Panc1 (cell line): ENCODE measurements at regions not wholly inside any gene's neighbourhood (a gene's known extent, or its start where the extent isn't known, plus 50 kb on each side); places are given as distances from the start of the nearest gene placed in this dataset.

ENCODE experiments used
- ATAC-seq: fragments of 200-7000 bp; cut with Tn5 transposase; 2 replicates; pipeline ENCODE4 v1.9.1; 2020; ENCODE audit warnings: mild to moderate bottlenecking, moderate library complexity
- BruUV-seq: library from RNA; stranded (reverse); fragments of 400-500 nt; replicated peaks from 2 replicates; lab custom pipeline; 2021; lab: Mats Ljungman, UMichigan
- CTCF ChIA-PET: fragments of 300-600 bp; sonication (Branson Sonifier 250); formaldehyde crosslinking; loops from one replicate; lab custom pipeline; 2022; ENCODE audit warnings: antibody characterized with exemption; lab: Charles Lee
- POLR2A ChIA-PET: fragments of 300-600 bp; sonication (Branson Sonifier 250); formaldehyde crosslinking; loops from one replicate; lab custom pipeline; 2022; ENCODE audit warnings: antibody characterized with exemption; lab: Charles Lee
- DNase-seq: peaks from one replicate; pipeline ENCODE4 v3.0.0-alpha.2; 2010; ENCODE audit warnings: low read depth, low spot score
- H3K27ac ChIP-seq: 2 replicates; pipeline ENCODE4 v1.5.1; 2011; ENCODE audit warnings: mild to moderate bottlenecking, low read length, inconsistent platforms
- H3K27me3 ChIP-seq: fragments of 200-500 bp; sonication (Bioruptor generic); 2 replicates; pipeline ENCODE4 v1.6.0; 2014; ENCODE audit warnings: low read length, inconsistent platforms; ENCODE audit not compliant: control insufficient read depth, insufficient read depth
- H3K36me3 ChIP-seq: fragments of 200-500 bp; sonication (Bioruptor generic); 2 replicates; pipeline ENCODE4 v1.5.1; 2014; ENCODE audit warnings: inconsistent platforms, mild to moderate bottlenecking, low read length, moderate library complexity; ENCODE audit not compliant: control insufficient read depth, insufficient read depth
- H3K4me1 ChIP-seq: 2 replicates; pipeline ENCODE4 v1.5.1; 2011; ENCODE audit warnings: inconsistent platforms, mild to moderate bottlenecking, low read length, moderate library complexity; ENCODE audit not compliant: control insufficient read depth, insufficient read depth
- H3K4me3 ChIP-seq, 2 experiments: 2 replicates each; pipeline ENCODE4 v1.5.1; 2011 to 2012; ENCODE audit warnings: low read depth in 2 of 2, low read length in 2 of 2, mild to moderate bottlenecking in 2 of 2, inconsistent platforms in 1 of 2, moderate library complexity in 1 of 2
- H3K9me3 ChIP-seq: fragments of 200-500 bp; sonication (Bioruptor generic); 2 replicates; pipeline ENCODE4 v1.5.1; 2014; ENCODE audit warnings: low read depth, mild to moderate bottlenecking, inconsistent platforms, low read length, moderate library complexity; ENCODE audit not compliant: control insufficient read depth, insufficient read depth
- POLR2AphosphoS5 ChIP-seq: IDR thresholded peaks from 2 replicates; pipeline ENCODE4 v1.6.1; 2012; ENCODE audit warnings: mild to moderate bottlenecking, low read depth, low read length, moderate library complexity
- REST ChIP-seq, 2 experiments: IDR thresholded peaks; 2 replicates each; pipeline ENCODE4 v1.6.1; 2011 to 2012; ENCODE audit warnings: low read depth in 2 of 2, control low read depth in 1 of 2, low read length in 1 of 2, mild to moderate bottlenecking in 1 of 2, moderate library complexity in 1 of 2; ENCODE audit not compliant: insufficient read depth in 1 of 2
- SIN3A ChIP-seq: IDR thresholded peaks from 2 replicates; pipeline ENCODE4 v1.6.1; 2012; ENCODE audit warnings: low read depth, mild to moderate bottlenecking, low read length, moderate library complexity, borderline replicate concordance; ENCODE audit not compliant: insufficient read depth
- TCF7L2 ChIP-seq: IDR thresholded peaks from 2 replicates; pipeline ENCODE4 v1.6.1; 2011; ENCODE audit warnings: mild to moderate bottlenecking, low read depth, low read length, inconsistent platforms
- in situ Hi-C: cut with HindIII; loops from 2 replicates; pipeline ENCODE4 v1.10.0; 2016; ENCODE audit warnings: low sequenced_read_pairs, low pct_unique_long_range_greater_than_20kb
- intact Hi-C: fragments of 100-400 bp; cut with micrococcal nuclease; formaldehyde crosslinking; loops from one replicate; pipeline ENCODE4 v1.10.0; 2022; ENCODE audit not compliant: unreplicated experiment
- TF ChIP-seq, protein P1 (sequence below): fragments of 450-650 bp; IDR thresholded peaks from 2 replicates; pipeline ENCODE4 v1.5.1; 2017; ENCODE audit warnings: mild to moderate bottlenecking

DNA sequence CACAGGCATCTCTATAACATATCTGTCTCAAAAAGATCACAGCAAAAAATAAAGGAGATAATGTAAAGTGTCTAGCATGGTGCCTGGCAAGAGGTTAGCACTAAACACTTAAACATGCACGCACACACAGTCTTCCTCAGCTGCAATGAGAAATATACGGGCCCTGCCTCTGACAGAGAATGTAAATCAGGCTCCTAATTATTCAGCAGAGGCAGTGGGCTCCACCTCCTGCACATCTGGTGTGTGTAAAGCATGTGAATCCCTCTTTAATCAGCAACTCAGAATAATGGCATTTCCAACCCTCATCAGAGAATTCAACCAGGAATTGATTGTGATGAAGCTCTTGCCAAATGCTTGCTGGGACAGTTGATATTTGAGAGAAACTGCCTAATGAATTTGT, 85.6 kb upstream of the KCNA3 start:
- intact Hi-C loops = no loop called here
- ATAC-seq (no peak), DNase-seq (no peak)
- Histone ChIP-seq H3K4me1 (no peaks in the 10 kb centered on the region), H3K27me3 (peaks cover 2% of the 10 kb centered on the region), H3K27ac (no peak overlapping the region), H3K9me3 (no peaks in the 10 kb centered on the region), H3K36me3 (no peaks in the 10 kb centered on the region), H3K4me3 (no peak overlapping the region)
- ChIA-PET CTCF (no interaction called here), POLR2A (no interaction called here)
- TF ChIP-seq TCF7L2 (no peak), REST (IDR thresholded peaks at IDR 0.05; ENCODE audit: insufficient read depth in 1 of 2, low read depth in 2 of 2, low read length in 1 of 2) (no peak)
- TF ChIP-seq, protein P1, sequence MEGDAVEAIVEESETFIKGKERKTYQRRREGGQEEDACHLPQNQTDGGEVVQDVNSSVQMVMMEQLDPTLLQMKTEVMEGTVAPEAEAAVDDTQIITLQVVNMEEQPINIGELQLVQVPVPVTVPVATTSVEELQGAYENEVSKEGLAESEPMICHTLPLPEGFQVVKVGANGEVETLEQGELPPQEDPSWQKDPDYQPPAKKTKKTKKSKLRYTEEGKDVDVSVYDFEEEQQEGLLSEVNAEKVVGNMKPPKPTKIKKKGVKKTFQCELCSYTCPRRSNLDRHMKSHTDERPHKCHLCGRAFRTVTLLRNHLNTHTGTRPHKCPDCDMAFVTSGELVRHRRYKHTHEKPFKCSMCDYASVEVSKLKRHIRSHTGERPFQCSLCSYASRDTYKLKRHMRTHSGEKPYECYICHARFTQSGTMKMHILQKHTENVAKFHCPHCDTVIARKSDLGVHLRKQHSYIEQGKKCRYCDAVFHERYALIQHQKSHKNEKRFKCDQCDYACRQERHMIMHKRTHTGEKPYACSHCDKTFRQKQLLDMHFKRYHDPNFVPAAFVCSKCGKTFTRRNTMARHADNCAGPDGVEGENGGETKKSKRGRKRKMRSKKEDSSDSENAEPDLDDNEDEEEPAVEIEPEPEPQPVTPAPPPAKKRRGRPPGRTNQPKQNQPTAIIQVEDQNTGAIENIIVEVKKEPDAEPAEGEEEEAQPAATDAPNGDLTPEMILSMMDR = no peak
- no TSS peak for BruUV-seq
- in situ Hi-C loops = no loop called here

DNA sequence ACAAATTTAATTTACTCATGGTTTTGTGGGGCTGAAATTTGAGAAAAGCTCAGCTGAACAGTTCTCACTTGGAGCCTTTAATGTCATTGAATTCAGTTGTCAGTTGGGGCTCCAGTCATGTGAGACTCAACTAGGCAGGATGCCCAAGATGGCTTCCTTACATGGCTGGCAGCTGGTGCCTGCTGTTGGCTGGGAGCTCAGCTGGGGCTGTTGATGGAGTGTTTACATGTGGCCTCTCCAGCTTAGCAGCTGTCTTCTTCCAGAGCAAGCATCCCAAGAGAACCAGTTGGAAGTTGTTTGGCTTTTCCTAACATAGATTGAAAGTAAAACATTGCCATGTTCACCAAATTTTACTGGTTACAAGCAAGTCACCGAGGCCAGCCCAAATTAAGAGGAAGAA, 81.8 kb upstream of the KCNA3 start:
- Histone ChIP-seq H3K4me3 (no peak overlapping the region), H3K4me1 (no peaks in the 10 kb centered on the region), H3K9me3 (no peaks in the 10 kb centered on the region), H3K27me3 (peaks cover 2% of the 10 kb centered on the region), H3K36me3 (no peaks in the 10 kb centered on the region), H3K27ac (no peak overlapping the region)
- ChIA-PET POLR2A (no interaction called here), CTCF (no interaction called here)
- TF ChIP-seq REST (IDR thresholded peaks at IDR 0.05; ENCODE audit: insufficient read depth in 1 of 2, low read depth in 2 of 2, low read length in 1 of 2) (no peak), POLR2AphosphoS5 (no peak), SIN3A (no peak), TCF7L2 (no peak)
- TF ChIP-seq, protein P1 = no peak
- intact Hi-C loops = no loop called here
- DNase-seq = no peak
- in situ Hi-C loops = no loop called here
- BruUV-seq = no TSS peak
- no peak for ATAC-seq
